GM18498 (cell line): ENCODE measurements at regions not wholly inside any gene's neighbourhood (a gene's known extent, or its start where the extent isn't known, plus 50 kb on each side); places are given as distances from the start of the nearest gene placed in this dataset.
"Not testable (repeated sequence)": the region's sequence is repeated elsewhere in the genome, so short reads cannot be mapped to it uniquely, and the experiment has no call there.

Source experiments
- ATAC-seq: cut with Tn5 transposase; IDR thresholded peaks from one replicate; pipeline ENCODE4 v1.9.1; 2021; ENCODE audit warnings: mild to moderate bottlenecking, moderate library complexity; ENCODE audit not compliant: unreplicated experiment

GRCh38 chr20:40101560-40101959 lies 587.5 kb downstream of the MAFB start:
- no peak for ATAC-seq

DNA sequence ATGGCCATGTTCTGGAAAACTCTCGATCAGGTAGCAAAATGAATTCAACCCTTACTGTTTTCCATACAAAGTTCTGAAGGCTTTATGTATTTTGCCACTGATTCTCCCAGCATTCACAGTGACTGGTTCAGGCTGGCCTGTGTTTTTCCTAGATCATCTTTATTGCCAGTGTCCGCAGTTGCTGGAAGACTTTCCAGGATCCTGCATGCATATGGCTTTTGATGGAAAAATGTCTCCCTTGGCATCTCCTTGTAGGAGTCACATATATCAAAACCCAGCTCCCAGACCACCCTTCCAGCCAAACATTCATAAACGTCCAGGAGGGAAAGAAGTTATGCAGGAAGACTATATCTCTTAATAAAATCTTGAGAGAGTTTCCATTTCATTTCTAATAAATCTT lies 588.8 kb downstream of the MAFB start:
- no peak for ATAC-seq

DNA sequence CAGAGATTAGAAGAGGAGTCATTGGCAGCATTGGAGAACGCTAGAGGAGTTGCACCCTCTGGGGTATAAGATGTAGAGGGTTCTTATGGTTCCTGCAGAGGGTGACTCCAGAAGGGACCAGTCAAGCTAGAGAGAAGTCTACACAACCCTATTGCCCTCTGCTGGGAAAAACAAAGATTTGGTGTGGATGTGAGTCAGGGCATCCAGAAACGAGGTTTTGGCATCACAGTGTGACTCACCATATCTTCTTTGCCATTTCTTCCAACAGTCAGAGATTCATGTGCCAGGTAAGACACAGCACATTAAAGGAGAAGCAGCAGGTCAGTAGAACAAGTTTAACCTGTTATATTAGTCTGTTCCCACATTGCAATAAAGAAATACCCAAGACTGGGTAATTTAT lies 598.8 kb downstream of the MAFB start:
- no peak for ATAC-seq

DNA sequence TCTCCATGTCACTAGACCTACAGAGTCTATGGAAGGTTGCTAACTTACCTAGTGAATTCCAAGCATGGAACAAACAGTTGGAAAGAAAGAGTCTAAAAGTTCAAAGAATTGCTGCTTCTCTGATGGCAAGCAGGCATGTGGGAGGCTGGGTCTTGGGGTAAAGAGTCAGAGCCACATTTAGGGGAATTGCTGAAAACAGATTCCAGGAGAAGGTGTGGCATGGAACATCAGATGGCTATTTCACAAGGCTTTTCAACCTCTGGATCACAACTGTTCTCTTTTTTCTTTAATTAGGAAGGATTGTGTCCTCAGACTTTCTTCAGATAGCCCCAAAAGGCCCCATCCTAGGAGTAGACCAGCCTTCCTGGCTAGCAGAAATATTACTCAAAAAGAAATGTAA lies 601.5 kb downstream of the MAFB start:
- no peak for ATAC-seq

DNA sequence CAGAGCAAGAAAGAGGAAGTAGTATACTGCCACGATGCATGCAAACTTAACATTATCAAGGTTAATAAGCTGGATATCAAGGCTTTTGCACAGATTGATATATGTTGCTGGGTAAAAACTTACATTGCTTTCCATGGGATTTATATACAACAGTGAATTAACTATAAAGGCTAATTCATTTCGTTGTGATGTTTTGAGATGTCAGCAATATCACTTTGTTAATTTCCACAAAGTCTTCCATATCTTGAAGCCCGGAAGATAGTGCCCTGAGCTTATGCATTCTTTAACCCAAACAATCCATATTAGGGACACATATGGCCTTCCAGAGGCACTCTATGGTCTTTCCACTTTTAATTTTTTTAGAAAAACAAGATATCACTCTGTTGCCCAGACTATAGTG lies 603.5 kb downstream of the MAFB start:
- no peak for ATAC-seq

- ATAC-seq = no peak
Observed at GRCh38 chr20:40082436-40082835, 606.6 kb downstream of the MAFB start.

GRCh38 chr20:40081653-40082052 lies 607.4 kb downstream of the MAFB start:
- ATAC-seq = no peak

- no peak for ATAC-seq
Observed at GRCh38 chr20:40080041-40080652, 608.9 kb downstream of the MAFB start.

DNA sequence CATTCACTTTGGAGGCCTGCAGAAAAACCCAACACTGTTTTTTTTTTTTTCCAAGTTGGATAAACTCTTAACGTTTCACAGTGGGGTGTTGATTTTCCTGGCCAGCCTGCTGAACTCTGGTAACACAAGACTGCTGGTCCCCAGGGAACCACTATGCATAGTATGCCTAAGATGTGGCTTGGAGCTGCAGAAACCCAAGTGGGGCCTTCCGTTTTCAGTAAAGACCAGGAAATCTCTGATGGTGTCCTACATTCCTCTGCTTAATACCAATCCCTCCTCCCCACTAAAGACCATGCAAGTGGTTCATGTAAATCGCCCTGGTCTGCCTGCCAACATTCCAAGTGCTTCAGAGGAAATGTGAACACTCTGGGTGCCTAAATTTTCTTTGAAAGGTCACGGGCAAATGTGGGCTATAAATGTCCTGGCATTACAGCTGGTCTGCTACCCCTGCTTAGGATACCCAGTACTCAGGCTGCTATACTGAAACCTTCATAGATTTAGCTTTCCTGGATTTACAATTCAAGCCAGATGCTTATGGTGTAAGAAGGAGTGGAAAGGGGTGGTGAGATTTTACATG lies 615.4 kb downstream of the MAFB start:
- no peak for ATAC-seq

DNA sequence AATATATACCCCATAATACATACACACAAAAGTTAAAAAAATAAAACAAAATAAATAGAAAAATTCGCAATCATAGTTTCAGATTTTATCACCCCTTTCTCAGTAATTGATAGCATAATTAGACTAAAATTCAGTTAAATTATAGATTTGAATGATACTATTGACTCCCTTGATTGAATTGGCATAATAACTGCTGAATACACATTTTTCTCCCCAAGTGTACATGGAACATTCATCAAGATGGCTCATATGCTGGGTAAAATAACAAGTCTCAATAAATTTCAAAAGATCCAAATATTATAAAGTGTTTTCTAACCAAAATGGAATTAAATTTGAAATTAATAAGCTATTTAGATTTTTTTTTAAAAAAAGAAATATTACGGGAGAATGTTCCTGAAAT lies 616.1 kb downstream of the MAFB start:
- no peak for ATAC-seq

DNA sequence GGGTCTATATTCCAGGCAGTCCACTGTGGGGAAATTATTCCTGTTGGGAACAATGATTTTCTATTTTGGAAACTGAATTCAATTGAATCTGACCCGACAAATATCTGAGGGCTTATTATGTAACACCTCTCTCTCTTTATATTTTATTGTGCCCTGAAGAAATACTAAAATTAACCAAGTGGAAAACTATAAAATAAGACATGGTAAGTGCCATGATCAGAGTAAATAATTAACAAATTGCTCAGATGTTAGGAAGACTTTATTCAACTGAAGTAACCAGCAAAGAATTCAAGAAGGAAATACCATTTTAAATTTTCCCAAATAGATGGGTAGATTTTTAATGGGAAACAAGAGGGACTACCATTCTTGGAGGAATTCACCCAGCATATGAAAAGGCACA lies 632.9 kb downstream of the MAFB start:
- ATAC-seq = no peak

DNA sequence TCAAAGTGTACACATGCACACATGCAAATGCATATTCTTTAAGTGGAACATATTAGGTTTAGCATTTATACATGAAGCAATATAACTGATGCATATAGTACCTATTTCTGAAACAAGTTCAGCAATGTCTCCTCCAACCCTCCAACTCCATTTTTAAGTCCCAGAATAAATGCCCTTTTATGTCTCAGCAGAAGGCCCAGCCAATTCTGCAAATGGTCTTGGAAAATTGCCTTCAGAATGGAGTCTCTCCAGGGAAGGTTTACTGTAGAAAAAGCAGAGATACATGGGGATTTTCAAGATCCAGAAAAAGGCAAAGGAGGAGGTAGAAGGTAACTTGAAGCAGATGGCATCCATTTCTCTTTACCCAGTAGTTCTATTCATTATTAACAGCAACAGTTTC lies 633.3 kb downstream of the MAFB start:
- ATAC-seq = no peak

DNA sequence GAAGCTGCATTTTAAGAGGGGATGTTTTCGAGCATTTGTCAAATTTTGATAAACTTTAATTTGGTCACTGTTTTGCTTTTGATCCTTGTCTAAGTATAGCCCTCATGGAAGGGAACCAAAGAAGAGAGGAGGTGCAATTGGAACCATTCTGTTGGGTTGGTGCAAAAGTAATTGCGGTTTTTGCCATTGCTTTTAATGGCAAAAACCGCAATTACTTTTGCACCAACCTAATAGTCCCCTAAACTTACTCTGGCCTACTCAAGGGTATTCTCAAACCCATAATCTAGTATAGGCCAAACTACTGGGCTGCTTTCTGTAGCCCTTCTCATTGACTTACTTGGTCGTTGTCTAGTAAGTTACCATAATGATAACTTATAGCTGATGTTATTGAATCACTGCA lies 634.7 kb downstream of the MAFB start:
- no peak for ATAC-seq

- no peak for ATAC-seq
Observed at GRCh38 chr20:40050596-40050995, 638.4 kb downstream of the MAFB start.

GRCh38 chr20:40049854-40050253 lies 639.2 kb downstream of the MAFB start:
- ATAC-seq = no peak

DNA sequence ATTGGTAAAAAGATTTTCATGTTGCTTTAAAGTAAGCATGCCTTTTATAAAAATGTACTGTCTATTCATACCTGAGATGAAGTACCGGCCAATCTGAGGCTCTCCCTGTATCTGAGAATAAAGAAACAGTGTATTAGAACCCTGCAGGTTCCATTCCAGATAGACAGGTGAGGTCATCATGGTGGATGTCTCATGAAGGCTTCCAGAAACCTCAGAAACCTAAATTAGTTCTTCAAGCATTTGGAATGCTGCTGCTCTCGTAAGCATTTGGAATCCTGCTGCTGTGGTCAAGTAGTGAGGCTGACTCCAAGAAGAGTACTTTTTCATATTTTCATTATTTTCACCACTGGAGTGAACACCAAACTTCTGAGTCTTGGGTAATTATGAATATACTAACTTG lies 642.3 kb downstream of the MAFB start:
- no peak for ATAC-seq

DNA sequence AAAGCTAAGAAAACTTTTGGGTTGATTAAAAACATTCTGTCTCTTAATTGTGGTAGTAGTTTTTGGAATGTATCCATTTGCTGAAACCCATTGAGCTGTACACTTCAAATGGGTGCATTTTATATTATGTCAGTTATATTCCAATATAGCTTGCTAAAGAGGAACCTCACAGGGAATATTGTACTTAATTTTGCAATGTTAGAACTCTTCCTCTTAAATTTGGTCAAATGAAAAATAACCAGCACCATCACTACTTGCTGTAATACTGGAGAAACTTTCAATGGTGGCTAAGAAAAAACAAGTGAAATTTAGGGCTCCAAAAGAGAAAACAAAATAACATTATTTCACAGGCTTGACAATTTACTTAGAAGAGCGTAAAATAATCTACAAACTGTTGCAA lies 651.5 kb downstream of the MAFB start:
- no peak for ATAC-seq

DNA sequence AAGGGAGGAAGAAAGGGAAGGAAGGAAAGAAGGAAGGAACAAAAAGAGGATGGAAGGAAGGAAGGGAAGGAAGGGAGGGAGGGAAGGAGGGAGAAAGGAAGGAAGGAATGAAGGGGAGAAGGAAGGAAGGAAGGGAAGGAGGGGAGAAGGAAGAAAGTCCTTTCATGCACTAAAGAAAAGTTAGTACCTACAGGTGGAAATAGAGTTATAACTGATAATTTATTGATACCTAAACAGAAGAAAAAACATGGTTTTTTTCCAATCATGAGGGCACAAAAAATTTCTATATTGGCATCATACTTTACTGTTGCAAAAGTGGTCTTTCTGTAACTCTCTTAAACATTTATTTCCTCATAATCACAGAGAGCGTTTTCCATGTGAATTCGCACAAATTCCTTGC lies 659.4 kb downstream of the MAFB start:
- no peak for ATAC-seq

DNA sequence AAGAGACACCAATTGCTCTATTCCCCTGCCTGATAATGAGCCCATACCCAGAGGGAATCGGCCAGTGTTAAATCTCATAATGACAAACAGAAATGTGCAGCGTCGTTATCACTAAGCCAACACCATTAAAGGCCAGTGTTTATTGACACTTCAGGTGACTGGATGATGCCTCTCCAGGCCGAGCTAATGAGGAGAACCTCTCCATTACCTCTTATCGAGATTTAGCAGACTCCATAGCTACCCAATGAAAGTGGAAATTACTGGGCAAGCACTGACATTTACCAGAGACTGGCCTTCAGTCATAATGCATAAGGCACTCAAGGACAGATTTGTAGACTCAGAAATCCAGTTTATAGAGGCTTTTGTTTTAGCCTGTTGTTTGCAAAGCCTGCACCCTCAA lies 669.5 kb downstream of the MAFB start:
- ATAC-seq = no peak

GRCh38 chr20:40017765-40018164 lies 671.3 kb downstream of the MAFB start:
- no peak for ATAC-seq

DNA sequence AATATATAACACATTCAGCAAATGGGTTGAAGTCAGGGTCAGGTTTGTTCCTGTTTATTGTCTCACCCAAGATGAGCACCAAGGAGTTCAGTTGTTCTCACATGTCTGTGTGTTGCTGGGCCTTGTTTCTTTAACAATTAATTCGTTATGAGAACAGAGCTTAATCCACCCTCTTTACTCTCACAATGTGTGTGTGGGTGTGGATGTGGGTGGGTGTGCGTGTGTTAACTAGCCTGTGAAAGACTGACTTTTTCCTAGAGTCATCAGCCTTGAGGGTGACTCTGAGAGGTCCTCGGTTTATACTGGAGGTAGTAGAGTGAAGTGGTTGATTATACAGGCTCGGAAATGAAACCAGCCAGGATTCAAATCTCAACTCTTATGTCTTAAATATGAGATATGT lies 672.1 kb downstream of the MAFB start:
- no peak for ATAC-seq

- ATAC-seq = no peak
Observed at GRCh38 chr20:40016392-40016791, 672.6 kb downstream of the MAFB start.

DNA sequence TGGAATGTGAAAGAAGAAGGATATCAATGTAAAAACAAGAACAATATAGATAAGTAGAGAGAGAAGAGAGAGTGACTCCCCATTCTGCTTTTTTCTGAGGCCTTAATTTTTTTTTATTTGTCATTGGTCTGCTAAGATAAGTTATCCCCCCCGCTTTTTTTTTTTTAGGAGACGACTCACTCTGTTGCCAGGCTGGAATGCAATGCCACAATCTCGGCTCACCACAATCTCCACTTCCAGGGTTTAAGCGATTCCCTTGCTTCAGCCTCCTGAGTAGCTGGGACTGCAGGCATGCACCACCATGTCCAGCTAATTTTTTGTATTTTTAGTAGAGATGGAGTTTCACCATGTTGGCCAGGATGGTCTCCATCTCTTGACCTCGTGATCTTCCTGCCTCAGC lies 677.0 kb downstream of the MAFB start:
- not testable (repeated sequence) for ATAC-seq
